Adrenal gland (tissue), 9 donors: ENCODE measurements at regions not wholly inside any gene's neighbourhood (a gene's known extent, or its start where the extent isn't known, plus 50 kb on each side); places are given as distances from the start of the nearest gene placed in this dataset.

Experiments used
- DNase-seq, 7 donors: peaks; one replicate each; pipeline ENCODE4 v3.0.0-alpha.2; 2019 to 2020
- H3K27ac ChIP-seq, 5 donors: fragments of 200-600 bp; sonication (generic) in 4 of 5; 1 replicate in 3 of 5; 2 replicates in 2 of 5; pipeline versions ENCODE4 v1.5.1 to v1.8.0; 2016 to 2020; ENCODE audit warnings: mild to moderate bottlenecking in 1 of 5
- H3K27me3 ChIP-seq: fragments of 200-600 bp; 2 replicates; pipeline ENCODE4 v1.8.0; 2021
- H3K36me3 ChIP-seq, 2 donors: fragments of 200-600 bp; replicated peaks in 1 of 2; 1 replicate in 1 of 2; 2 replicates in 1 of 2; pipeline versions ENCODE4 v1.5.1 to v1.8.0; 2018 to 2022
- H3K4me1 ChIP-seq, 2 donors: fragments of 200-600 bp; replicated peaks in 1 of 2; 1 replicate in 1 of 2; 2 replicates in 1 of 2; pipeline versions ENCODE4 v1.5.1 to v1.8.0; 2018 to 2021
- H3K4me3 ChIP-seq, 4 donors: fragments of 200-600 bp; sonication (generic) in 3 of 4; one replicate each; pipeline ENCODE4 v1.5.1; 2016 to 2018
- H3K9me3 ChIP-seq, 3 donors: fragments of 200-600 bp; sonication (generic) in 1 of 3; replicated peaks in 1 of 3; 1 replicate in 2 of 3; 2 replicates in 1 of 3; pipeline versions ENCODE4 v1.5.1 to v1.8.0; 2016 to 2021
- CTCF ChIP-seq, 6 experiments: fragments of 450-650 bp in 4 of 6; fragments of 200-600 bp in 2 of 6; sonication (generic) in 1 of 6; IDR thresholded peaks; 1 replicate in 5 of 6; 2 replicates in 1 of 6; pipeline versions ENCODE4 v1.5.1 to v1.8.0; 2016 to 2021; ENCODE audit warnings: antibody characterized with exemption in 6 of 6, mild to moderate bottlenecking in 2 of 6, moderate library complexity in 1 of 6
- POLR2A ChIP-seq, 2 donors: fragments of 450-650 bp; IDR thresholded peaks; one replicate each; pipeline ENCODE4 v1.6.1; 2017; ENCODE audit warnings: antibody characterized with exemption in 2 of 2, mild to moderate bottlenecking in 2 of 2, moderate library complexity in 1 of 2
- WGBS, 4 donors: extraction: QIAGEN DNeasy Blood & Tissue Kit in 2 of 4; methylation state at CpG; one replicate each; pipeline versions ENCODE4 v1.1.5 to v1.1.7; 2013 to 2017; 5-methylcytosine and 5-hydroxymethylcytosine counted together
- intact Hi-C, 2 donors: fragments of 100-400 bp; cut with DNase I; formaldehyde crosslinking; loops; one replicate each; pipeline versions ENCODE4 v1.14.1 to v1.15.0; 2022 to 2023
- donor health status: healthy with polysubstance abuse.
- donor health status: Bipolar disorder and iron deficiency.
- donor health status: DM: yes; HTN: yes; CAD: no.
- donor health status: DM: no; HTN: no; CAD: no.
- donor health status: DM: no; HTN: no; CAD: no.

DNA sequence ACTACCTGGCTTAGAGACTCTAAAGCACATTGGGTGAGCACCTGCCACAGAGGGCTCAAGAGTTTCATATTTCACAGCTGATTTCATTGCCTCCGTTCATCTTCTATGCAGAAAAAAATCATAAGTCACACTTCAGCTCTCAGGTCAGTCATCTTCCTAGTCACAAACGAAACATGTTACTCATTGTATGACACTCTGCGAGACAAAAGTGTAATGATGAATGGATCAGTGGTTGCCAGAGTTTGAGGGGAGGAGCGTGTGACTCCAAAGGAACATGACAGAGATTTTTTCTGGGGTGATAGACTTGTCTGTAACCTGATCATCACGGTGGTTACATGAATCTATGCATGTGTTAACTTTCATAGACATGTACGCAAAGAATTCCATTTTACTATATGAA, 195.2 kb upstream of the CNTNAP4 start:
- TF ChIP-seq POLR2A (IDR thresholded peaks at IDR 0.05) (no peak), CTCF (IDR thresholded peaks at IDR 0.05) (no peak)
- Histone ChIP-seq H3K27me3 (no peaks in the 10 kb centered on the region), H3K4me3 (no peak overlapping the region), H3K27ac (no peak overlapping the region), H3K9me3 (no peaks in the 10 kb centered on the region), H3K4me1 (no peaks in the 10 kb centered on the region), H3K36me3 (no peaks in the 10 kb centered on the region)
- DNase-seq, result no peak
- 39 to 53% (median 42%) methylated on average over 6 of the region's 6 CpGs for WGBS, 4 donors
- intact Hi-C loops, result no loop called here

DNA sequence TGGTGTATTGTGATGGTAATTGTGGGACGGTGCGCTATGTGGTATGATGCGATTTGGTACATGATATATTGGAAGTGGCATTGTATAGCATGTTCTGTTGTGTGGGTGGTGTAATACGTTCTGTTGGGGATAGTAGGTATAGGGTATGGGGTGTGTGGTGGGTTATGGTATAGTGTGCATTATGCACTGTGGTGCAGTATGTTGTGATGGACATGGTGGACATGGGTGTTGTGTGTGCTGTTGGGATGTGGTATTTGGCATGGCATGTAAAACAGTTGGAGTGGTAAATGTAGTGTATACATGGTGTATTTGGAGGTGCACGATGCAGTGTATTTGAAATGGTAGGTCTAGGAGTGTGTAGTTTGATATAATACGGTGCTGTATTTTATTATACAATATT, 170.6 kb upstream of the CNTNAP4 start:
- Histone ChIP-seq H3K36me3 (no peaks in the 10 kb centered on the region), H3K27ac (no peak overlapping the region), H3K4me3 (no peak overlapping the region), H3K9me3 (no peaks in the 10 kb centered on the region), H3K27me3 (no peaks in the 10 kb centered on the region), H3K4me1 (no peaks in the 10 kb centered on the region)
- TF ChIP-seq CTCF (IDR thresholded peaks at IDR 0.05) (no peak), POLR2A (IDR thresholded peaks at IDR 0.05) (no peak)
- no peak for DNase-seq
- intact Hi-C loops, result no loop called here
- WGBS, 4 donors, result 75 to 87% (median 81%) methylated on average over 6 of the region's 6 CpGs

DNA sequence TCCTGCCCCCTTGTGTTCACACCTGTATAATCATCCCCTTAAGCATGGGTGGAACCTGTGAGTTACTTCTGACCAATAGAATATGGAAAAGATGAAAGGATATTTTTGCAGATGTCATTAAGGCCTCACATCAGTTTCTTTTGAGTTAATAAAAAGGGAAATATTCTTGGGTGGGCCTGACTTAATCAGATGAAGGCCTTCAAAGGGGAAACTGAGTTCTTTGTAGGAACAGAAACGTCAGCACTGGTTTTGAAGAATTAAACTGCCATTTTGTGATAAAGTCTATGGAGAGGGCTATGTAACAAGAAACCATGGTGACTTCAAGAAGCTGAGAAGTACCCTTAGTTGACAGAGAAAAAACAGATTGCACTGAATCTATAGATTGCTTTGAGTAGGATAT, 168.7 kb upstream of the CNTNAP4 start:
- intact Hi-C loops, result no loop called here
- Histone ChIP-seq H3K27ac (no peak overlapping the region), H3K36me3 (no peaks in the 10 kb centered on the region), H3K4me3 (no peak overlapping the region), H3K4me1 (no peaks in the 10 kb centered on the region), H3K27me3 (no peaks in the 10 kb centered on the region), H3K9me3 (no peaks in the 10 kb centered on the region)
- DNase-seq, result no peak
- 41 to 58% (median 48%) methylated on average over 1 of the region's 1 CpG for WGBS, 4 donors
- TF ChIP-seq POLR2A (IDR thresholded peaks at IDR 0.05) (no peak), CTCF (IDR thresholded peaks at IDR 0.05) (no peak)

GRCh38 chr16:76114681-76115080, 162.5 kb upstream of the CNTNAP4 start:
- WGBS, 4 donors, result 64 to 67% (median 64%) methylated on average over 3 of the region's 3 CpGs
- no peak overlapping the region for H3K4me3 ChIP-seq
- intact Hi-C loops, result no loop called here
- no peak for DNase-seq
- H3K27me3 ChIP-seq, result no peaks in the 10 kb centered on the region
- no peaks in the 10 kb centered on the region for H3K4me1 ChIP-seq
- TF ChIP-seq CTCF (IDR thresholded peaks at IDR 0.05) (no peak), POLR2A (IDR thresholded peaks at IDR 0.05) (no peak)
- H3K36me3 ChIP-seq, result no peaks in the 10 kb centered on the region
- no peak overlapping the region for H3K27ac ChIP-seq
- H3K9me3 ChIP-seq, result no peaks in the 10 kb centered on the region
